K562 (cell line): ENCODE measurements at regions not wholly inside any gene's neighbourhood (a gene's known extent, or its start where the extent isn't known, plus 50 kb on each side); places are given as distances from the start of the nearest gene placed in this dataset.

Experiments used
- ATAC-seq: fragments of 200-7000 bp; cut with Tn5 transposase; 3 replicates; pipeline ENCODE4 v1.9.1; 2020; ENCODE audit warnings: moderate library complexity
- BruUV-seq: library from RNA; stranded (reverse); fragments of 400-500 nt; replicated peaks from 2 replicates; lab custom pipeline; 2021; lab: Mats Ljungman, UMichigan
- CTCF ChIA-PET: fragments of 300-600 bp; formaldehyde crosslinking; extraction: SDS; loops from one replicate; lab custom pipeline; 2021; ENCODE audit warnings: low intra/inter-chr PET ratio; lab: Yijun Ruan, JAX
- POLR2A ChIA-PET: fragments of 300-600, 350-650 bp; sonication (Branson Sonifier 250); formaldehyde crosslinking; extraction: SDS; loops from one replicate; lab custom pipeline; 2021; ENCODE audit warnings: antibody characterized with exemption, inconsistent platforms; lab: Yijun Ruan, JAX
- DNase-seq, 4 experiments: peaks; one replicate each; pipeline versions ENCODE4 v3.0.0 to v3.0.0-alpha.2; 2011 to 2018; ENCODE audit warnings: low spot score in 3 of 4, mixed read lengths in 3 of 4; ENCODE audit errors: extremely low read depth in 1 of 4
- FAIRE-seq: peaks from 2 replicates; lab custom pipeline; 2011; peaks lifted over from hg19 to GRCh38; lab: Jason Lieb, UNC
- H2AFZ ChIP-seq: 2 replicates; pipeline ENCODE4 v1.6.0; 2011; ENCODE audit warnings: low read depth, low read length, control low read depth, inconsistent platforms
- H3K27ac ChIP-seq: fragments of 200-600 bp; 3 replicates; pipeline ENCODE4 v1.8.0; 2011; ENCODE audit warnings: low read depth, mild to moderate bottlenecking, control low read depth, inconsistent platforms, low read length, moderate library complexity, mixed read lengths; ENCODE audit errors: extremely low read depth
- H3K27me3 ChIP-seq, 2 experiments: fragments of 300-600 bp in 1 of 2; 2 replicates in 1 of 2; 3 replicates in 1 of 2; pipeline versions ENCODE4 v1.6.0 to v1.8.0; 2011; ENCODE audit warnings: inconsistent platforms in 2 of 2, low read length in 2 of 2, mild to moderate bottlenecking in 1 of 2, mixed read lengths in 1 of 2, moderate library complexity in 1 of 2; ENCODE audit not compliant: control insufficient read depth in 2 of 2, insufficient read depth in 2 of 2
- H3K36me3 ChIP-seq: fragments of 300-600 bp; 3 replicates; pipeline ENCODE4 v1.8.0; 2011; ENCODE audit warnings: mild to moderate bottlenecking, low read length, inconsistent platforms; ENCODE audit not compliant: control insufficient read depth, insufficient read depth
- H3K4me1 ChIP-seq, 2 experiments: fragments of 200-600 bp in 1 of 2; replicated peaks in 1 of 2; 2 replicates in 1 of 2; 3 replicates in 1 of 2; pipeline versions ENCODE4 v1.5.1 to v1.8.0; 2011; ENCODE audit warnings: inconsistent platforms in 2 of 2, low read length in 2 of 2, mild to moderate bottlenecking in 1 of 2, mixed read lengths in 1 of 2, moderate library complexity in 1 of 2; ENCODE audit not compliant: control insufficient read depth in 2 of 2, insufficient read depth in 2 of 2
- H3K4me2 ChIP-seq: 2 replicates; pipeline ENCODE4 v1.6.1; 2011; ENCODE audit warnings: low read length, control low read depth, inconsistent platforms, mixed read lengths; ENCODE audit not compliant: insufficient read depth
- H3K4me3 ChIP-seq: fragments of 200-600 bp; sonication (generic), shearing (Covaris generic); 2 replicates; pipeline ENCODE4 v1.5.1; 2016; ENCODE audit warnings: control low read depth, inconsistent platforms
- H3K79me2 ChIP-seq: fragments of 200-600 bp; 3 replicates; pipeline ENCODE4 v1.8.0; 2011; ENCODE audit warnings: low read length, inconsistent platforms; ENCODE audit not compliant: control insufficient read depth, insufficient read depth
- H3K9ac ChIP-seq, 2 experiments: 2 replicates each; pipeline versions ENCODE4 v1.6.0 to v1.6.1; 2011; ENCODE audit warnings: low read depth in 2 of 2, low read length in 2 of 2, control low read depth in 1 of 2, inconsistent platforms in 1 of 2, mild to moderate bottlenecking in 1 of 2, mixed read lengths in 1 of 2; ENCODE audit not compliant: insufficient read depth in 1 of 2
- H3K9me1 ChIP-seq: one replicate; pipeline ENCODE4 v1.6.0; 2011; ENCODE audit warnings: inconsistent platforms, mild to moderate bottlenecking, low read length, moderate library complexity; ENCODE audit not compliant: control insufficient read depth, insufficient read depth
- H3K9me3 ChIP-seq: replicated peaks from 2 replicates; pipeline ENCODE4 v1.5.1; 2011; ENCODE audit warnings: low read depth, low read length, inconsistent platforms; ENCODE audit not compliant: control insufficient read depth, insufficient read depth
- H4K20me1 ChIP-seq: replicated peaks from 2 replicates; pipeline ENCODE4 v1.6.1; 2011; ENCODE audit warnings: low read length, inconsistent platforms, mixed read lengths; ENCODE audit not compliant: control insufficient read depth, insufficient read depth
- CBFA2T2 ChIP-seq: fragments of 450-650 bp; conservative IDR thresholded peaks from 2 replicates; pipeline ENCODE4 v1.6.1; 2017; ENCODE audit warnings: mild to moderate bottlenecking
- CBFA2T3 ChIP-seq: fragments of 450-650 bp; IDR thresholded peaks from 2 replicates; pipeline ENCODE4 v1.6.1; 2017
- ELF4 ChIP-seq: fragments of 450-650 bp; formaldehyde crosslinking; IDR thresholded peaks from 2 replicates; pipeline ENCODE4 v1.4.0; 2022; ENCODE audit warnings: missing genetic modification characterization
- HMG20A ChIP-seq: fragments of 450-650 bp; formaldehyde crosslinking; conservative IDR thresholded peaks from 2 replicates; pipeline ENCODE4 v1.4.0; 2020; ENCODE audit warnings: mild to moderate bottlenecking, mixed read lengths
- MECOM ChIP-seq: fragments of 250-450 bp; sonication (Bioruptor Pico); IDR thresholded peaks from 2 replicates; pipeline ENCODE4 v1.8.0; 2022; ENCODE audit warnings: inconsistent platforms
- MTF1 ChIP-seq: fragments of 250-450 bp; sonication (Bioruptor Pico); IDR thresholded peaks from 2 replicates; pipeline ENCODE4 v1.9.0; 2021; ENCODE audit warnings: moderate library complexity, mild to moderate bottlenecking, inconsistent platforms, borderline replicate concordance
- POLR2A ChIP-seq: fragments of 450-650 bp; conservative IDR thresholded peaks from 2 replicates; pipeline ENCODE4 v1.6.1; 2016
- SETDB1 ChIP-seq: IDR thresholded peaks from one replicate; pipeline ENCODE4 v1.6.1; 2012; ENCODE audit warnings: low read length, control low read depth, inconsistent platforms
- TAF7 ChIP-seq: fragments of 450-650 bp; IDR thresholded peaks from 2 replicates; pipeline ENCODE4 v1.6.1; 2016; ENCODE audit warnings: missing genetic modification characterization, missing compliant biosample characterization
- ZNF175 ChIP-seq: fragments of 200-800 bp; sonication (Bioruptor generic); IDR thresholded peaks from 2 replicates; pipeline ENCODE4 v1.6.1; 2016; ENCODE audit warnings: low read depth, mild to moderate bottlenecking, missing genetic modification characterization, missing compliant biosample characterization
- WGBS: fragments of 100-300 bp; shearing (Covaris generic); methylation state at CpG from one replicate; pipeline ENCODE4 v1.1.6; 2016; ENCODE audit warnings: low coverage, mixed read lengths; ENCODE audit not compliant: insufficient coverage; ENCODE audit errors: missing lambda C conversion rate; 5-methylcytosine and 5-hydroxymethylcytosine counted together
- in situ Hi-C: fragments of 300-500 bp; cut with MboI; formaldehyde crosslinking; loops from 4 replicates; pipeline ENCODE4 v1.15.0; 2018; ENCODE audit warnings: inconsistent platforms, mixed read lengths
- intact Hi-C: fragments of 100-400 bp; cut with micrococcal nuclease; formaldehyde crosslinking; loops from 2 replicates; pipeline ENCODE4 v1.14.2; 2022
- TF ChIP-seq, protein P1 (sequence below): fragments of 200-600 bp; sonication (generic); IDR thresholded peaks from one replicate; pipeline ENCODE4 v1.6.1; 2012; ENCODE audit warnings: mild to moderate bottlenecking, low read depth, low read length, inconsistent platforms
- TF ChIP-seq, protein P2 (sequence below): sonication (generic); formaldehyde crosslinking; IDR thresholded peaks from 2 replicates; pipeline ENCODE4 v1.5.0; 2020; ENCODE audit warnings: missing genetic modification reagents
- TF ChIP-seq, protein P3 (sequence below): sonication (generic); formaldehyde crosslinking; IDR thresholded peaks from 2 replicates; pipeline ENCODE4 v1.9.0; 2022; ENCODE audit warnings: mild to moderate bottlenecking, missing genetic modification reagents

DNA sequence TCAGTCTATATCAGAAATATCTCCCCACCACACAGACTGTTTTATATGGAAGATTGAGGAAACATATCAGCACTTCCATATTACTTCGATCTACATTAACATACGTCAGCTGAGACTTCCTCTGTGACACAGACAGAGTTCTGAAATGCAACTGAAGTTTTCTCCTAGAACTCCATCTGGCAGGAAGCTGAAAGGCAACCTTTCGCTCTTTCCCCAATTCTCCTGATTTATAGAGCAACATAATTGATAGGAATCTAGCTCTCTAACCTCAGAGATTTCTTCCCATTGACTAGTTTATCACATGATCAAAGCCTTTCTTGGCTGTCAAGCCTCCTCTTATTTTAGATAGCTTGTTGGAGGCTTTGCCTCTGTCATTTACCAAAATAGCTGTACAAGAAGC, 806.7 kb upstream of the CHAC2 start:
- BruUV-seq: no TSS peak
- H3K79me2 ChIP-seq: no peaks in the 10 kb centered on the region
- in situ Hi-C loops: no loop called here
- POLR2A ChIA-PET: no interaction called here
- H3K4me1 ChIP-seq: no peaks in the 10 kb centered on the region
- intact Hi-C loops: no loop called here
- H3K27me3 ChIP-seq: no peaks in the 10 kb centered on the region
- H3K4me3 ChIP-seq: no peak overlapping the region
- H4K20me1 ChIP-seq: no peaks in the 10 kb centered on the region
- WGBS: 0% methylated on average over 3 of the region's 3 CpGs
- no peak overlapping the region for H3K9ac ChIP-seq
- no peak overlapping the region for H3K27ac ChIP-seq
- FAIRE-seq (no peak), ATAC-seq (no peak), DNase-seq (no peak)
- H3K9me3 ChIP-seq: no peaks in the 10 kb centered on the region
- CTCF ChIA-PET: no interaction called here
- H3K36me3 ChIP-seq: no peaks in the 10 kb centered on the region
- H3K4me2 ChIP-seq: no peak overlapping the region
- H2AFZ ChIP-seq: no peak overlapping the region
- H3K9me1 ChIP-seq: no peaks in the 10 kb centered on the region
- TF ChIP-seq ZNF175 (CRISPR knock-in tag) (no peak), ELF4 (CRISPR knock-in tag) (no peak), CBFA2T2 (no peak), MTF1 (CRISPR knock-in tag) (no peak), CBFA2T3 (no peak), MECOM (CRISPR knock-in tag) (no peak), SETDB1 (no peak), TAF7 (tag) (no peak), POLR2A (no peak), HMG20A (CRISPR knock-in tag) (no peak)
- TF ChIP-seq, protein P1, sequence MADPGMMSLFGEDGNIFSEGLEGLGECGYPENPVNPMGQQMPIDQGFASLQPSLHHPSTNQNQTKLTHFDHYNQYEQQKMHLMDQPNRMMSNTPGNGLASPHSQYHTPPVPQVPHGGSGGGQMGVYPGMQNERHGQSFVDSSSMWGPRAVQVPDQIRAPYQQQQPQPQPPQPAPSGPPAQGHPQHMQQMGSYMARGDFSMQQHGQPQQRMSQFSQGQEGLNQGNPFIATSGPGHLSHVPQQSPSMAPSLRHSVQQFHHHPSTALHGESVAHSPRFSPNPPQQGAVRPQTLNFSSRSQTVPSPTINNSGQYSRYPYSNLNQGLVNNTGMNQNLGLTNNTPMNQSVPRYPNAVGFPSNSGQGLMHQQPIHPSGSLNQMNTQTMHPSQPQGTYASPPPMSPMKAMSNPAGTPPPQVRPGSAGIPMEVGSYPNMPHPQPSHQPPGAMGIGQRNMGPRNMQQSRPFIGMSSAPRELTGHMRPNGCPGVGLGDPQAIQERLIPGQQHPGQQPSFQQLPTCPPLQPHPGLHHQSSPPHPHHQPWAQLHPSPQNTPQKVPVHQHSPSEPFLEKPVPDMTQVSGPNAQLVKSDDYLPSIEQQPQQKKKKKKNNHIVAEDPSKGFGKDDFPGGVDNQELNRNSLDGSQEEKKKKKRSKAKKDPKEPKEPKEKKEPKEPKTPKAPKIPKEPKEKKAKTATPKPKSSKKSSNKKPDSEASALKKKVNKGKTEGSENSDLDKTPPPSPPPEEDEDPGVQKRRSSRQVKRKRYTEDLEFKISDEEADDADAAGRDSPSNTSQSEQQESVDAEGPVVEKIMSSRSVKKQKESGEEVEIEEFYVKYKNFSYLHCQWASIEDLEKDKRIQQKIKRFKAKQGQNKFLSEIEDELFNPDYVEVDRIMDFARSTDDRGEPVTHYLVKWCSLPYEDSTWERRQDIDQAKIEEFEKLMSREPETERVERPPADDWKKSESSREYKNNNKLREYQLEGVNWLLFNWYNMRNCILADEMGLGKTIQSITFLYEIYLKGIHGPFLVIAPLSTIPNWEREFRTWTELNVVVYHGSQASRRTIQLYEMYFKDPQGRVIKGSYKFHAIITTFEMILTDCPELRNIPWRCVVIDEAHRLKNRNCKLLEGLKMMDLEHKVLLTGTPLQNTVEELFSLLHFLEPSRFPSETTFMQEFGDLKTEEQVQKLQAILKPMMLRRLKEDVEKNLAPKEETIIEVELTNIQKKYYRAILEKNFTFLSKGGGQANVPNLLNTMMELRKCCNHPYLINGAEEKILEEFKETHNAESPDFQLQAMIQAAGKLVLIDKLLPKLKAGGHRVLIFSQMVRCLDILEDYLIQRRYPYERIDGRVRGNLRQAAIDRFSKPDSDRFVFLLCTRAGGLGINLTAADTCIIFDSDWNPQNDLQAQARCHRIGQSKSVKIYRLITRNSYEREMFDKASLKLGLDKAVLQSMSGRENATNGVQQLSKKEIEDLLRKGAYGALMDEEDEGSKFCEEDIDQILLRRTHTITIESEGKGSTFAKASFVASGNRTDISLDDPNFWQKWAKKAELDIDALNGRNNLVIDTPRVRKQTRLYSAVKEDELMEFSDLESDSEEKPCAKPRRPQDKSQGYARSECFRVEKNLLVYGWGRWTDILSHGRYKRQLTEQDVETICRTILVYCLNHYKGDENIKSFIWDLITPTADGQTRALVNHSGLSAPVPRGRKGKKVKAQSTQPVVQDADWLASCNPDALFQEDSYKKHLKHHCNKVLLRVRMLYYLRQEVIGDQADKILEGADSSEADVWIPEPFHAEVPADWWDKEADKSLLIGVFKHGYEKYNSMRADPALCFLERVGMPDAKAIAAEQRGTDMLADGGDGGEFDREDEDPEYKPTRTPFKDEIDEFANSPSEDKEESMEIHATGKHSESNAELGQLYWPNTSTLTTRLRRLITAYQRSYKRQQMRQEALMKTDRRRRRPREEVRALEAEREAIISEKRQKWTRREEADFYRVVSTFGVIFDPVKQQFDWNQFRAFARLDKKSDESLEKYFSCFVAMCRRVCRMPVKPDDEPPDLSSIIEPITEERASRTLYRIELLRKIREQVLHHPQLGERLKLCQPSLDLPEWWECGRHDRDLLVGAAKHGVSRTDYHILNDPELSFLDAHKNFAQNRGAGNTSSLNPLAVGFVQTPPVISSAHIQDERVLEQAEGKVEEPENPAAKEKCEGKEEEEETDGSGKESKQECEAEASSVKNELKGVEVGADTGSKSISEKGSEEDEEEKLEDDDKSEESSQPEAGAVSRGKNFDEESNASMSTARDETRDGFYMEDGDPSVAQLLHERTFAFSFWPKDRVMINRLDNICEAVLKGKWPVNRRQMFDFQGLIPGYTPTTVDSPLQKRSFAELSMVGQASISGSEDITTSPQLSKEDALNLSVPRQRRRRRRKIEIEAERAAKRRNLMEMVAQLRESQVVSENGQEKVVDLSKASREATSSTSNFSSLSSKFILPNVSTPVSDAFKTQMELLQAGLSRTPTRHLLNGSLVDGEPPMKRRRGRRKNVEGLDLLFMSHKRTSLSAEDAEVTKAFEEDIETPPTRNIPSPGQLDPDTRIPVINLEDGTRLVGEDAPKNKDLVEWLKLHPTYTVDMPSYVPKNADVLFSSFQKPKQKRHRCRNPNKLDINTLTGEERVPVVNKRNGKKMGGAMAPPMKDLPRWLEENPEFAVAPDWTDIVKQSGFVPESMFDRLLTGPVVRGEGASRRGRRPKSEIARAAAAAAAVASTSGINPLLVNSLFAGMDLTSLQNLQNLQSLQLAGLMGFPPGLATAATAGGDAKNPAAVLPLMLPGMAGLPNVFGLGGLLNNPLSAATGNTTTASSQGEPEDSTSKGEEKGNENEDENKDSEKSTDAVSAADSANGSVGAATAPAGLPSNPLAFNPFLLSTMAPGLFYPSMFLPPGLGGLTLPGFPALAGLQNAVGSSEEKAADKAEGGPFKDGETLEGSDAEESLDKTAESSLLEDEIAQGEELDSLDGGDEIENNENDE: no peak
- TF ChIP-seq, protein P2, sequence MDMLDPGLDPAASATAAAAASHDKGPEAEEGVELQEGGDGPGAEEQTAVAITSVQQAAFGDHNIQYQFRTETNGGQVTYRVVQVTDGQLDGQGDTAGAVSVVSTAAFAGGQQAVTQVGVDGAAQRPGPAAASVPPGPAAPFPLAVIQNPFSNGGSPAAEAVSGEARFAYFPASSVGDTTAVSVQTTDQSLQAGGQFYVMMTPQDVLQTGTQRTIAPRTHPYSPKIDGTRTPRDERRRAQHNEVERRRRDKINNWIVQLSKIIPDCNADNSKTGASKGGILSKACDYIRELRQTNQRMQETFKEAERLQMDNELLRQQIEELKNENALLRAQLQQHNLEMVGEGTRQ (CRISPR knock-in tag): no peak
- TF ChIP-seq, protein P3, sequence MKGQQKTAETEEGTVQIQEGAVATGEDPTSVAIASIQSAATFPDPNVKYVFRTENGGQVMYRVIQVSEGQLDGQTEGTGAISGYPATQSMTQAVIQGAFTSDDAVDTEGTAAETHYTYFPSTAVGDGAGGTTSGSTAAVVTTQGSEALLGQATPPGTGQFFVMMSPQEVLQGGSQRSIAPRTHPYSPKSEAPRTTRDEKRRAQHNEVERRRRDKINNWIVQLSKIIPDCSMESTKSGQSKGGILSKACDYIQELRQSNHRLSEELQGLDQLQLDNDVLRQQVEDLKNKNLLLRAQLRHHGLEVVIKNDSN: no peak
